ENCODE measurements at regions not wholly inside any gene's neighbourhood (a gene's known extent, or its start where the extent isn't known, plus 50 kb on each side); places are given as distances from the start of the nearest gene placed in this dataset.

DNA sequence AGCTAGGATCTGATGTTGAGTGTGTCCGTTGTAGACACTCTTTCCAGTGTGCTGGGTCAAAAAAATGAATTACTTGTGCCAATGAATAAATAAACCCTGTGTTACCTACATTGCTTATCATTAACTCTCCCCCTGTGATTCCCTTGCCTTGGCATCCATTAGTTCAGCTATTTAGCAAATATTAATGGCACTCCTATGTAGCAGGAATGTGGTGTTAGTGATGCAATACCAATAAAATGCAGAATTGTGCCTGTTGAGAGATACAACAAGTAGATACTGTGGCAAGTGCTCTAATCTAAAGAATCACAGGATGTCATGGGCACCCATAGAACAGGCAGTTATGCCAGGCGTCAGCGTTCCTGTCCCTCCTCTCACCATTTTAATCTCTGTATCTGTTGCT is 343.2 kb downstream of the PMP22 start:
- H3K27me3 ChIP-seq: no peaks in the 10 kb centered on the region
- ATAC-seq: no peak
- no peaks in the 10 kb centered on the region for H3K36me3 ChIP-seq
- no peak overlapping the region for H3K4me3 ChIP-seq
- TF ChIP-seq, protein P1, sequence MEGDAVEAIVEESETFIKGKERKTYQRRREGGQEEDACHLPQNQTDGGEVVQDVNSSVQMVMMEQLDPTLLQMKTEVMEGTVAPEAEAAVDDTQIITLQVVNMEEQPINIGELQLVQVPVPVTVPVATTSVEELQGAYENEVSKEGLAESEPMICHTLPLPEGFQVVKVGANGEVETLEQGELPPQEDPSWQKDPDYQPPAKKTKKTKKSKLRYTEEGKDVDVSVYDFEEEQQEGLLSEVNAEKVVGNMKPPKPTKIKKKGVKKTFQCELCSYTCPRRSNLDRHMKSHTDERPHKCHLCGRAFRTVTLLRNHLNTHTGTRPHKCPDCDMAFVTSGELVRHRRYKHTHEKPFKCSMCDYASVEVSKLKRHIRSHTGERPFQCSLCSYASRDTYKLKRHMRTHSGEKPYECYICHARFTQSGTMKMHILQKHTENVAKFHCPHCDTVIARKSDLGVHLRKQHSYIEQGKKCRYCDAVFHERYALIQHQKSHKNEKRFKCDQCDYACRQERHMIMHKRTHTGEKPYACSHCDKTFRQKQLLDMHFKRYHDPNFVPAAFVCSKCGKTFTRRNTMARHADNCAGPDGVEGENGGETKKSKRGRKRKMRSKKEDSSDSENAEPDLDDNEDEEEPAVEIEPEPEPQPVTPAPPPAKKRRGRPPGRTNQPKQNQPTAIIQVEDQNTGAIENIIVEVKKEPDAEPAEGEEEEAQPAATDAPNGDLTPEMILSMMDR (IDR thresholded peaks at IDR 0.05): no peak
- H3K27ac ChIP-seq: no peak overlapping the region
- intact Hi-C loops (cut with DNase I): no loop called here
- H3K4me1 ChIP-seq: no peaks in the 10 kb centered on the region
- no peak for DNase-seq
- H3K9me3 ChIP-seq: no peaks in the 10 kb centered on the region

DNA sequence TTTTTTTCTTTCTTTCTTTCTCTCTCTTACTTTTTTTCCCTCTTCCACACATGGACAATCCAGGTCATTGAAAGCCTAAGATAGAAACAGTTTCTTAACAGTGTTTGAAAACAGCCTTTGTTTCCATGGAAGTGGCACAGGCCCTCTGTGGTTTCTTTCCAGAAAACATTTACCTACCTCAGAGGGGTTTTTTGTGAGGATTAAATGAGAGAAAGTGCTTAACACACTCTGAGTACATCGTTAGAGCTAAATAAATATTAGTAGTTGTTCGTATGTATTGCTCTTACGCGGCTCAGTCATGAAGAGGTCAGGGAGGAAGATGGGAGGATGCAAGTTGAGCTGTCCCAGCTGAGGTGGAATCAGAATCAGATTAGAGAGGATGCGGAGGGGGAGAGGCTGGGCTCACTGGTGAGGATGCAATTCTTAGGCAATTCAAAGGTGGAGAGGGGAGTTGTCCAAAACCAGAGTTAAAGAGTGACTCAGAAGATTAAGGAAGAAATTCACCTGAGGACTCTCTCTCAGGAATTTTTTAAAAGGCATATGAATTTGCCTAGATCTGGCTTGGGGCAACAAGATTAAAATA is 345.4 kb downstream of the PMP22 start:
- ATAC-seq: no peak
- Histone ChIP-seq H3K36me3 (no peaks in the 10 kb centered on the region), H3K27me3 (no peaks in the 10 kb centered on the region), H3K27ac (no peak overlapping the region), H3K4me1 (no peaks in the 10 kb centered on the region), H3K9me3 (no peaks in the 10 kb centered on the region), H3K4me3 (no peak overlapping the region)
- TF ChIP-seq, protein P1 (IDR thresholded peaks at IDR 0.05): no peak
- intact Hi-C loops (cut with DNase I): no loop called here
- DNase-seq: no peak

DNA sequence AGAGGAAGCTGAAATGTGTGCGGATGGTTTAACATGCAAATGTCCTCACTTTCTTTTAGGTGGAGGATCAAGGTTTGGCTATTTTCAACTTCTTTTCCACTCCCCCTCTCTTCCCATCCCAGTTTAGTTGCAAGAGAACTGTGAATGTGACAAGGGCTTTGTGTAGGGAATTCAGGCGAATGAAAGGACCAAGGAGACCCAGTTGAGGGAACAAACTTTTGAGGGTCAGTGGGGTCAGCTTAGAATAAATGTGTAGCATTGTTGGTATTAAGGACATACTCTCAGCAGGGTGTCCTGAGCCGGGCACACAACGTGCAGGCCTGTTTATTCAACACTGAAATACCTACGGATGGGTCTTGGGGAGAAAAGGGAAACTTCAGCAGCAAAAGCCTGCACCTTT is 346.0 kb downstream of the PMP22 start:
- intact Hi-C loops (cut with DNase I): no loop called here
- no peaks in the 10 kb centered on the region for H3K36me3 ChIP-seq
- no peaks in the 10 kb centered on the region for H3K4me1 ChIP-seq
- ATAC-seq: no peak
- no peaks in the 10 kb centered on the region for H3K9me3 ChIP-seq
- H3K27me3 ChIP-seq: no peaks in the 10 kb centered on the region
- no peak overlapping the region for H3K27ac ChIP-seq
- TF ChIP-seq, protein P1 (IDR thresholded peaks at IDR 0.05): no peak
- no peak for DNase-seq
- H3K4me3 ChIP-seq: no peak overlapping the region

DNA sequence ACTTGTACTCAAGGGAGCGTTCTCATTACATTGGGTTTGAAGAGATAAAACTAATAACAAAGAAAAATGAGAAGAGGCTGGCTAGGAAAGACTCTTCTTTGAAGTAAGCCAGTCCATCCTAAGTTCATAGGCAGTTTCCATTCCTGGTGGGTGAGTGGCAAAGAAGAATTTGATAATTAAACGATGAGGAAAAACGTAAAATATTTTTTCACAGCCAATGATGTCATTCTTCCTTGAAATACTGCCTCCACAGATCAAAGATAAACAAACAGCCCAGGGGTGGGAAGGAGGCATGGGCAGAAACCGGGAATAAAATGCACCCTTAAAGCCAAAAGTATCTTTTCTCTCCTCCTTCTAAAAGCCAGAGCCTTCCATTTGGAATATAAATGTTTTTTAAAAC is 346.6 kb downstream of the PMP22 start:
- H3K27ac ChIP-seq: no peak overlapping the region
- no peak for ATAC-seq
- TF ChIP-seq, protein P1 (IDR thresholded peaks at IDR 0.05): no peak
- H3K4me3 ChIP-seq: no peak overlapping the region
- H3K4me1 ChIP-seq: no peaks in the 10 kb centered on the region
- no peaks in the 10 kb centered on the region for H3K27me3 ChIP-seq
- H3K36me3 ChIP-seq: no peaks in the 10 kb centered on the region
- intact Hi-C loops (cut with DNase I): no loop called here
- no peak for DNase-seq
- H3K9me3 ChIP-seq: no peaks in the 10 kb centered on the region

DNA sequence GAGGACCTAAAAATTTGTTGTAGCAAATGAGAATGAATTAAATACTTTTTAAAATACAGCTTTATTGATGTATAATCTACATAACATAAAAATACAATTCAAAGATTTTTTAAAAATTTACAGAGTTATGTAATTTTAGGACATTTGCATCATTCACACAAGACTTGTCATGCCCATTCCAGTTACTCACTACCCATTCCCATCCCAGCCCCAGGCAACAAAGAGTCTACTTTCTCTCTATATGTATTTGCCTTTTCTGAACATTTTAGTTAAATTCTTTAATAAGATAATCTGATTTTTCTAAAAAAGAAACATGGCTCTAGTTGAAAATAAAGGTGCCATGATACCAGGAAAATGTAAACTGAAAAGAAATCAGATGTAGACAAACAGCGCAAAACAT is 354.2 kb downstream of the PMP22 start:
- no peaks in the 10 kb centered on the region for H3K36me3 ChIP-seq
- H3K9me3 ChIP-seq: no peaks in the 10 kb centered on the region
- TF ChIP-seq, protein P1 (IDR thresholded peaks at IDR 0.05): no peak
- ATAC-seq (no peak), DNase-seq (no peak)
- H3K27me3 ChIP-seq: peaks cover 4% of the 10 kb centered on the region
- intact Hi-C loops (cut with DNase I): no loop called here
- no peak overlapping the region for H3K4me3 ChIP-seq
- H3K4me1 ChIP-seq: no peaks in the 10 kb centered on the region
- H3K27ac ChIP-seq: no peak overlapping the region

DNA sequence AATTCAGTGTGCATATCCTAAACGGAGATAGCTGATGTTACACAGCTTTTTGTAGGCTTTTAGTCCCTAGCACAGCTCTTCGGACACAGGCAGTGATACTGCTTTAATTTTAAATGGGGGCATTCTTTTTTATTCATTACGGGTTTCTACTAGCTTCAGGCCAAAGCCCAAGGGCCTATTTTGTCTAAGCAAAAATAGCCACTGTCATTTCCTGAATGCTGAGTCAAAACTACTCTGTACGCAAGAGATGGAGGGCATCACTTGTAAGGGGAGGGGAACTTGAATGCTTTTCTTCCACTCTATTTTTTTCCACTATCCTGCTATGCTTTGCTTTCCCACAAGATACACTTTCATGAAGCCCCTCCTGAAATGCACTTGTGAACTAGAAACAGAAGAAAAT is 360.7 kb downstream of the PMP22 start:
- DNase-seq: no peak
- ATAC-seq: no peak
- intact Hi-C loops (cut with DNase I): no loop called here
- H3K4me1 ChIP-seq: no peaks in the 10 kb centered on the region
- H3K27ac ChIP-seq: no peak overlapping the region
- no peaks in the 10 kb centered on the region for H3K9me3 ChIP-seq
- H3K4me3 ChIP-seq: no peak overlapping the region
- TF ChIP-seq, protein P1 (IDR thresholded peaks at IDR 0.05): no peak
- H3K27me3 ChIP-seq: peaks cover 4% of the 10 kb centered on the region
- no peaks in the 10 kb centered on the region for H3K36me3 ChIP-seq

All from upper lobe of right lung (tissue), 1 donor.